HG03520 (cell line): ENCODE measurements at regions not wholly inside any gene's neighbourhood (a gene's known extent, or its start where the extent isn't known, plus 50 kb on each side); places are given as distances from the start of the nearest gene placed in this dataset.
"Not testable (repeated sequence)": the region's sequence is repeated elsewhere in the genome, so short reads cannot be mapped to it uniquely, and the experiment has no call there.

Experiments
- ATAC-seq: cut with Tn5 transposase; IDR thresholded peaks from one replicate; pipeline ENCODE4 v1.9.1; 2021; ENCODE audit warnings: mild to moderate bottlenecking, moderate library complexity; ENCODE audit not compliant: unreplicated experiment

DNA sequence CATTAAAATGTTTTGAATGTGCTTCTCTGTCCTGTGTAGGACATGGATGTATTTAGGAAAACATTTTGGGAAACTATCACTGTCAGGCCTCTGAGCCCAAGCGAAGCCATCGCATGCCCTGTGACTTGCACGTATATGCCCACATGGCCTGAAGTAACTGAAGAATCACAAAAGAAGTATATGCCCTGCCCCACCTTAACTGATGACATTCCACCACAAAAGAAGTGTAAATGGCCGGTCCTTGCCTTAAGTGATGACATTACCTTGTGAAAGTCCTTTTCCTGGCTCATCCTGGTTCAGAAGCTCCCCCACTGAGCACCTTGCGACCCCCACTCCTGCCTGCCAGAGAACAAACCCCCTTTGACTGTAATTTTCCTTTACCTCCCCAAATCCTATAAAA lies 191.1 kb upstream of the MEIS1 start:
- not testable (repeated sequence) for ATAC-seq

- not testable (repeated sequence) for ATAC-seq
These were observed 192.0 kb upstream of the MEIS1 start for GRCh38 chr2:66242888-66243287.

DNA sequence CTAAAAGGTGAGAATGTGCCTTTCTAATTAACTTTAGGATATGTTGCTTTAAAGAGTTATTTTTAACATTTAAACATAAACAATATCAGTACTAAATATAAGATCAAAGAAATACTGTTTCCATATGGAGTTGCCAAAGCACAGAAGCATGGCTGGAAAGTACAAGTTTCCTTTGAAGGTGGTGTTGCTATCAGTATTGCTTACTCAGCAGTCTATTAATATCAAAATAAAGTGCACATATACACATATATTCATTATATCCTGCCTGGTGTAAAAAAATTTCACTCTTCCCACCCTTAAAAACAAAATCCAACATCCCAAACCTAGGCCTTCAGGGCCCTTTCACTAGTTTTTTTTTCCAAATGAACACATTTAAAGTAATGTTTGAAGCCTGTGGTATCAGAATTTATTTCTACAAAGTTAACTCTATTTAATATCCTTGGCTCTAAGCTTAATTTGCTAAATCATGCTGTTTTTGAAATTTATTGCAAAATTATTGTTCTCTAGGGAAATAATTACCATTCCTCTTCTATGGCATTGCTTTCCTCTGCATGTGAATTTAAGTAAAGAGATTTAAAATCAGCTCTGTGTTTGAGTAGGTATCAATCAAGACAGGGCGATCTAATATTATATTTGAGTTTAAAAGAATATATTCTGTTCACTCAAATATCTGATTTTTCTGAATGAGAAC lies 192.7 kb upstream of the MEIS1 start:
- ATAC-seq: no peak

DNA sequence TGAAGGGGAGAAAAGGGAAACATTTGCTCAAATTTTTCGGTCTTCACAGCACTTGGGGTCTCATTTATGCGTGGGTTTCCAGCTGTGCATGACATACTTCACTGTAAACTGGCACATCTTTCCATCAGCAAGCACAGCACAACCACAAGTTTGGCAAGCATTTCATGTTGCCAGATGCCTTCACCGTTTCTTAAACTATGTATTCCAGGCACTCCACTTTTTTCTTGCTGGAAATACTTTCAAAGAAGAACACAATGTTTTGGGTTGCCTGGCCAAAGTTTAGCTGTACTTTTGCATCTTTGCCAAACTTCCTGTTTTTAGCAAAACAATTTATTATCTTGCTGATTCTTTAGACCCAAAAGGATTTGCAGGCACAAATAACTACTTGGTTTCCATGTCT lies 194.6 kb upstream of the MEIS1 start:
- no peak for ATAC-seq

- no peak for ATAC-seq
These were observed 195.3 kb upstream of the MEIS1 start for GRCh38 chr2:66239655-66240054.

DNA sequence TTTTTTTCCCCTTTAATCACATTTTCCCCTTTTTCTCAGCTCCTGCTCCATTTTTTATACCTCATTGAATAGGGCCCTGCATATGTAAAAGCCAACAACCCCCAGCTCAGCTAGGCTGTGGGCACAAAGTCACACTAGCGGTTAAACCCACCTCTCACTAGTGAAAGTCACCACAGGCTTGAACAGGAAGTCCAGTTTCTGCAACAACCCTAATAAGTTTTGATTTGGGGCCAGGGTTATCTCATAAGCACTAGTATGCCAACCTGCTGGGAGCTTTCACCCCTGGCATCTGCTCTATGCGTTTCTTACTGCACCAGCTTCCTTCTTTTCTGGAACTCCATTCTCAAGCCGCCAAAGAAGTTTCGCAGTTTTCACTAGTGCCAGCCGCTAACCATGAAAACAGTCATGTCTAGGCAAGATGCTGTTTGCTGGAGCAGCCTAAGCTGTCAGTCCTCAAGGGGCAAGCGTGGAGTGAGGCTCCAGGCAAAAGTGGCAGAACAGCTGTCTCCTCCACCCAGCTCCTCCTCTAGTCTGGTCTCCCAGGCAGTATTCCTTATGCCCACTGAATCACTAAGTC lies 197.0 kb upstream of the MEIS1 start:
- ATAC-seq: no peak

- ATAC-seq: no peak
These were observed 197.8 kb upstream of the MEIS1 start for GRCh38 chr2:66236816-66237802.

GRCh38 chr2:66236067-66236685 lies 198.7 kb upstream of the MEIS1 start:
- ATAC-seq: no peak

DNA sequence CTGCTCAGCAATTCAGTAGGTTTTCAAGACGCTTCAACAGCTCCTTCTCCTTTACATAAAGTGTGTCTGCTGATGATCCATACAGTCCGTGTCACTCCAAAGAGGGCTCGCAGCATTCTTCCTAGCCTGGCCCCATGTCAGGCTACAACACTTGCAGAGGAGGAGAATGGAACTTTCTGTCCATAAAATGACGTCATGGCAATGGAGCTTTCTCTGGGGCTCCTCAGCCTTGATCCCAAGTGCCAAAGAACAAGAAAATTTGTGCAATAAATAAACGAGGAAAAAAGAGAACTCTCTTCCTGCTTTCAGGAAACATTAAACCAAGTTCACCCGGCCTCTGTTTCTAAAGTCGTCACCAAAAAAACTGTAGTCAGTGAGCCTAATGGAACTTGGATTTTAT lies 199.5 kb upstream of the MEIS1 start:
- no peak for ATAC-seq

GRCh38 chr2:66233981-66234380 lies 200.9 kb upstream of the MEIS1 start:
- no peak for ATAC-seq

- ATAC-seq: no peak
These were observed 206.8 kb upstream of the MEIS1 start for GRCh38 chr2:66228128-66228547.

- ATAC-seq: no peak
These were observed 217.8 kb upstream of the MEIS1 start for GRCh38 chr2:66217039-66217585.

DNA sequence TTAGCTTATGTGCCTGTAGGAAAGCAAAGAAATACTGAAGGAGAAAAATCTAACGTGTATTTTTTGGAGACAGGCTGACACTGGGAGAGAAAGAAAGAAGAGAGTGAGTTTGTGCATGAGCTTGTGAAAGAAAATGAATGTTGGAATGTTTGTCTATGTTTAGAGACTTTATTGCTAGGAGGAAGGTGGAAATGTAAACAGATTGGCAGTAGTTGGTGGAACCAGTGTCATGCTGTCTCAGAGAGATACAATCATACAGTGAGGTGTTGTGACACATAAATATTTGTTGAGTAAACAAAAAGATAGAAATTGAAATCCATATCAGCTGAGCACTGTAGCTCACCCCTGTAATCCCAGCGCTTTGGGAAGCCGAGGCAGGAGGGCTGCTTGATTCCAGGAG lies 222.2 kb upstream of the MEIS1 start:
- no peak for ATAC-seq

GRCh38 chr2:66202586-66202985 lies 232.3 kb upstream of the MEIS1 start:
- ATAC-seq: no peak

GRCh38 chr2:66201242-66201641 lies 233.7 kb upstream of the MEIS1 start:
- ATAC-seq: no peak

DNA sequence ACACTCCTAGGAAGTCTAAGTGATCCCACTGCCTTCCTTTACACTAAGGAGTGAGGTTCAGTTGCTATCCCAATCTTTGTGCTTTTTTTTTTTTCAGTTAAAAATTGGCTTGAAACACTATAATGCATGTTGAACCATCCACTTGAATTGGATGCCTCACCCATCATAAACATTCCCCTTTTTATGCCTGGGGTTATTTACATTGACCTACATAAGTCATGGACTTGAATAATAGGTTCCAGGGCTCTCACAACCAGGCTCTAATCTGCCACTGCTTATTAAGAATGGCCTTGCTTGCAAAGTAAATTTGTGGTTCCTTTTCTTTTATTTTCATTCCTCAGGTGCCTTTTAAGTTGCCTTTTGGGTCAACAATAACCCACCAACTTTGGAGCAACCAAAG lies 236.1 kb upstream of the MEIS1 start:
- no peak for ATAC-seq

GRCh38 chr2:66192888-66193287 lies 242.0 kb upstream of the MEIS1 start:
- no peak for ATAC-seq

- ATAC-seq: no peak
These were observed 243.6 kb upstream of the MEIS1 start for GRCh38 chr2:66191311-66191710.

DNA sequence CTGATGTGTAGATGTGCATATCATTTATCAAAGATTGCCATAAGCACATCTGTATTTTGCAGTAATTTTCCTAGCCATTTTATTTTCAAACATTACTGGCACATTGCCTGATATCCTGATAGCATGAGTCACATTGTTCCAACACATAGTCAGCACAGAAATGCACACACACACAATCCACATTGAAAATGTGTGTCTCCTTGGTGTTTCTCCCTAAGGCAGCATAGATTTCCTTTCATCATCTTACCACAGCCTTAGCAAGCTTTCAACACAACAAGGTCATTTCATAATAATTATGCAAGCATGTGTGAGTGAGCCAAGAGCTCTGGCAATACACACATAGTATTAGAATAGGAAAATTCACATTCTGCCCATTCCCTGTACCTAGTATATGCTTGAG lies 245.4 kb upstream of the MEIS1 start:
- ATAC-seq: no peak

- no peak for ATAC-seq
These were observed 248.4 kb upstream of the MEIS1 start for GRCh38 chr2:66186537-66186936.

DNA sequence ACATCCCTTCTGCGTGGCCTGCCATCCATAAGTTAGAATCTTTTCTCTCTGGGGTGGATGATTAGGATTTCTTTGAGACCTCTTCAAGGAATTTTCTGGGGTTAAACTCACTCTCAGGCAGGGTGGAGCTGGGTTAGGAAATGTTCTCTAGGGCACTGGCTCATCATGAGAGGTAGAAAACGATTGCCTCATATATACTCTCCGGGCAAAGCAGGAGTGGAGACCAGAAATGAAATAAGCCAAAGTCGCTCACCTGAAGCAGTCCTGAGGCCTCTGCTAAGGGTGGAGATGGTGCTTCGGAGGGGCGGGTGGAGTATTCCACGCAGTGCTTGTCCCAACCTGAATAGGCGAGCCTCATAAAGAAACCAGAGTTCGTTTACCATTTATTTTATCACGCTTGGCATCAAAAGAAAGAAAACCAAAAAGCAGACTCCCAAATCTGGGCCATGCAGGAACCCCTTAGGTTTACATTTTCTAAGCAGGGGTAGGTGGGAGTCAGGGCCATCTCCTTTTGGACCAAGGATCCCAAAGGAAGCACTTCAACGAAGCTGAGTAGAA lies 249.3 kb upstream of the MEIS1 start:
- ATAC-seq: no peak
